NCI-H2081 (cell line): ENCODE measurements at regions not wholly inside any gene's neighbourhood (a gene's known extent, or its start where the extent isn't known, plus 50 kb on each side); places are given as distances from the start of the nearest gene placed in this dataset.
A peak's percentile ranks its signal among the peaks of the same experiment; 100 is the strongest.
"Not testable (repeated sequence)": the region's sequence is repeated elsewhere in the genome, so short reads cannot be mapped to it uniquely, and the experiment has no call there.

Experiments
- DNase-seq, 2 experiments: peaks; one replicate each; lab custom pipeline; 2025; lab: John Stamatoyannopoulos, UW

DNA sequence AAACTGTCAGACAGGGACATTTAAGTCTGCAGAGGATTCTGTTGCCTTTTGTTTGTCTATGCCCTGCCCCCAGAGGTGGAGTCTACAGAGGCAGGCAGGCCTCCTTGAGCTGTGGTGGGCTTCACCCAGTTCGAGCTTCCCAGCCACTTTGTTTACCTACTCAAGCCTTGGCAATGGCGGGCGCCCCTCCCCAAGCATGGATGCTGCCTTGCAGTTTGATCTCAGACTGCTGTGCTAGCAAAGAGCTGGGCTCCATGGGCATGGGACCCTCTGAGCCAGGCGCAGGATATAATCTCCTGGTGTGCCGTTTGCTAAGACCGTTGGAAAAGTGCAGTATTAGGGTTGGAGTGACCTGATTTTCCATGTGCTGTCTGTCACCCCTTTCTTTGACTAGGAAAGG lies 734.9 kb downstream of the TENT5A start:
- DNase-seq: not testable (repeated sequence)

DNA sequence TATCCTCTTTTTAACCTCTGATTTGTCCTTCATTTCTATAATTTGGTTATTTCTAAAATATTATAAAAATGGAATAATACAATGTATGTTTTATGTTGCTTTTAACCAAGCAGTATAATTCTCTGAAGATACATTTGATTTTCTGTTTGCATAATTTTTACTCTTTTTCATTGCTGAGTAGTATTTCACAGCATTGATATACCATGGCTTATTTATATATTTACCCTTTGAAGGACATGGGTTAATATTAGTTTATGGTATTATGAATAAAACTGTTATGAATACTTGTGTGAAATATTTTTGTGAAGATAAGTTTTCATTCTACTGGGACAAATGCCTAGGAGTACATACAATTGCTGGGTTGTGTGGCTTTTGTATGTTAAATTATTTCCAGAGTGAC lies 748.6 kb downstream of the TENT5A start:
- no peak for DNase-seq

DNA sequence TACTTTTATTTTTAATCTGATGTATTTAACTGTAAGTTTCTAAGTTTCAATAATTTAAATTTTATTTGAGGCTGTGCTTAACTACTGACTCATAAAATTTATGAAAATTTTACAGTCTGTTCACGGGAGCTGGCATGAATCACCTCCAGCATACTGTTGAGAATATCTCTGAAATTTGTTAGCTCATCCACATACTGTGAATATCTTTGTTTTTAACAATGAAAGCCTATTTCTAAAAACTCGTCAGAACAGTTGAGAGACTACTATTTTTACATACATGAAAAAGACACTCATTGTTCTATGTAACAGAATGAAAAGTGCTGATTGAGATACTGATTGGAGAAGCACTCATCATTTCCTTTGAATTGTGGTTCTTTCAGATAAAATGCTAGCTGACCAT lies 749.3 kb downstream of the TENT5A start:
- no peak for DNase-seq

DNA sequence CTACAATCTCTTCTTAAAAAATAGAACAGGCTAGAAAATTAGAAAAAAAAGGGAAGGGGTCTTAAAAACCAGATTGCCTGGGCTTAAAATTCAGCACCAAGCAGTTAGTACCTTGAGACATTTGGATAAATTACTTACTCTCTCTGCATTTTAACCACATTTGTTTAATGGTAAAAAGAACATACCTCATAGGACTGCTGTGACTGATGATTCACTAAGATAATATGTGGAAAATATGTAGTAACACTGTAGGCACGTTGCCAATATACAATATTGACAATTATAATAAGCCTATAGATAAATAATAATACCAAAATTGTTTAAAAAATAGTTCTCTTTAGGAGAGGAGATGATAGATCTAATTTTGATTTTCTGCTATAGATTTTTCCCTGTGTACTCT lies 750.4 kb downstream of the TENT5A start:
- no peak for DNase-seq

DNA sequence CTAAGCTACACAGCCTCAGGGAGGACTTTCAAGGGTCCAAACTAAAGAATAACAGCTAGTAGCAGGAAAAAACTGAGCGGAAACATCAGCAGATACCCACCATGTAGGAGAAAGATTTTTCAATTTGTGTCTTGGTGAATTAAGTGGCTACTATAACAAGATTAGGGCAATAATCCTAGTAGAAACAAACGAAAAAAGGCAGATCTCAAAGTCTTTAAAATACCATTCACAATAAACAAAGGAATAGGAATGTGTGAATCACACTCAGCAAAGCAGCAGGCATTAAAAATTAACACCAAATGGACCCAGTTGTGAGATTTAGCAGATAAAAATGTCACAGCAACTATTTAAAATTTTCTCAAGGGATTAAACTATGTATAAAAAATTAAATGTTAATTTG lies 761.2 kb downstream of the TENT5A start:
- DNase-seq: no peak

DNA sequence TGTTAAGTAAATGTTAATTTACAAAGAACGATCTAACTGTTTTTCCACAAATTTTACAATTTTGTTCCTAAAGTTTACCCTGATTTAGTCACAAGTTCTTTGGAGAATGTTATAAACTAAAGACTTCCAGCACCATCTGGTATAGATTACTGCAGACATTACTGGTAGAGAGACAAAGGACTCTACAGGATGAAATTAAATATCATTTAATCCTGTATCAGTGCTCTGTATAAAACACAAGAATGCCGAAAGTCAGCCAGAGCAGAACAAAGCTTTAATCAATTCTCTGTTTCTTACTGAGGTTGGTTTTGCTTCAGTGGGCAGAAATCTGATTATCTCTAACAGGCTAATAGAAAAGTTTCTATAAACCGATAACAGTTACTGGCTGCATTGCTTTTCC lies 763.6 kb downstream of the TENT5A start:
- no peak for DNase-seq

DNA sequence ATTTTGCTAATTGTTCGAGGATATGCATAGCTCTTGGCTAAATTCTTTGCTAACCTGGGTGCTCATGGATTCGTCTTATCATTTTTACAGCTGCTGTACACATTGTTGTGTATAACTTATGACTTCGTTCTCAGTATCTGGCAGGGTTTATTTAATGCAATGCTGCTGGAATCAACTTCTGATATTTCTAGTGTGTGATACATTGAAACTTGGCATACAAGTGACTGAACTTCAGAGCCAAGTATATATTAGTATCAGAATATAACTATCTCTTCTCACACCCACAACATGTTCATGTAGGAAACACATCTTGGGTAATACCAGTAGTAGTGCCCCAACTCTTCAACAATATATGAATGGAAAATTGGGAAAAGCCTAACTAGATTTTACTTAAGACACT lies 764.2 kb downstream of the TENT5A start:
- DNase-seq: no peak

DNA sequence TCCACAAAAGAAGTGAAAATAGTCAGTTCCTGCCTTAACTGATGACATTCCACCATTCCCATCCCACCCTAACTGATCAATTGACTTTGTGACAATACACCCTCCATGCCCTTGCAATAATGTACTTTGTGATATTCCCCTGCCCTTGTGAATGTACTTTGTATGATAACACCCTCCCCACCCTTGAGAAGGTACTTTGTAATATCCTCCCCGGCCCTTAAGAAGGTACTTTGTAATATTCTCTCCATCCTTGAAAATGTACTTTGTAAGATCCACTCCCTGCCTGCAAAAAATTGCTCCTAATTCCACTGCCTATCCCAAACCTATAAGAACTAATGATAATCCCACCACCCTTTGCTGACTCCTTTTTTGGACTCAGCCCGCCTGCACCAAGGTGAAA lies 771.3 kb downstream of the TENT5A start:
- DNase-seq: not testable (repeated sequence)

DNA sequence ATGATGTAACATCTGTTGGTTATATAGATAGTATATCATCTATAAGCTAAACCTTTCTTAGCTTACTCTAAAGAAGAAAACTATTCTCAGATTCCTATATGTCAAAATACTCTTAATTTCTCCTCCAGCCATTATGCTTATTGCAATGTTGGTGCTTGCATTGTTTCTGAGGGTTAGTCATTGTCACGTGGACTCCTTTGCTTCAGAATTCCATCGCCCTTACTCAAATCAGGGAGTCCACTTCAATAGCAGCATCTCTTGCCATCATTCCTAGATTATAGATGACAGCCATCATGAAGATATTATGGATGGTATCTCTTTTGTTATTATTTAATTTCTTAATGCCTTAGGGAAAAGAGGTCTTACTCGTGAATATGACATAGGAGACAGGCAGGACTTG lies 776.1 kb downstream of the TENT5A start:
- DNase-seq: no peak

DNA sequence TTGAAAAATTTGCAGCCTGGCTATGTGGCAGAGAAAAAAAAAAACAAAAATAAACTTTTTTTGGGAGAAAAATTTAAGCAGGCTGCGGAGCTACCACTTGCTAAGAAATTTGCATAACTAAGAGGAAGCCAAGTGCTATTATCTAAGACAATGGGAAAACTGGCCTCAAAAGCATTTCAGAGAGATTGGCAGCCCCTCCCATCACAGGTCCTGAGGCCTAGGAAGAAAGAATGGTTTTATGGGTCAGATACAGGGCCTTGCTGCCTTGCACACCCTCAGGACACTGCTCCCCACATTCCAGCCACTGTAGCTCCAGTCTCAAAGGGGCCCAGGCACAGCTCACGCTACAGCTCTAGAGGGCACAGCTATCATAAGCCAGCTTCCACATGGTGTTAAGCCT lies 777.9 kb downstream of the TENT5A start:
- no peak for DNase-seq

DNA sequence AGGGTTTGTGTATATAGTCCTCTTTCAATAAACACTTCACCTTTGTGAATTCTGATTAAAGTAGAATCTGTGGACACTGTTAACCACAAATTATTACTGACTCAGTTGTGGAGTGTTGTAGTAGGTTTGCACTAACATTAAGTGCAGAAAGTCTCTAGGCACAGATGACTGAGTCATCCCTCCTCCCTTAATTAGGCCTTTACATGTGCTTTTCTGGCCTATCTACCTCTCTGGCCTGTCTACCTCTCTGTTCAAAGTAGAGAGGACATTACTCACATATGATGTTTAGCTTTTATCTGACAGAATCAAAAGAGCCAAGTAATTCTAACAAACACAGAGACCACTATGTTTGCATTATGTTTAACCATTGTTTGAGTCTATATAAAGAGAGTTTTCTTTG lies 783.0 kb downstream of the TENT5A start:
- peak in 1 of 2 experiments; percentile 29 for DNase-seq

DNA sequence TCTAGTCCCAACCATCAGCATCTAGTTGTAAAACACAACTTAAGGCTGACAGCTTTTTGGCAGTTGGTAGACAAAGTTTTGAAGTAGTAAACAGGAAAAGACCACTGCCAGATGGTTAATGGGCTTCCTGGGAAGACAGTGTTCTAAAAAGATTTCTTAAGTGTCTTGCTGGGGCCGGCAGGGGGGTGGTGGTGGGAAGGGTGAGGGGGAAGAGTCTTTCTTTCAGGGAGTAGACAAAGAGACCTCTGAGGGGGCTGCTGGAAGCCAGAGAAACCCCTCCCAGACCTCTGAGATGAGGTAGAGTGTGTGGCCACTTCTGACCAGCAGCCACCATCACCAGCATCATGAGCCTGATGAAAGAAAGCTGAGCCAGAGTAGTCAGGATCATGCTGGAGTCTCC lies 784.9 kb downstream of the TENT5A start:
- no peak for DNase-seq

DNA sequence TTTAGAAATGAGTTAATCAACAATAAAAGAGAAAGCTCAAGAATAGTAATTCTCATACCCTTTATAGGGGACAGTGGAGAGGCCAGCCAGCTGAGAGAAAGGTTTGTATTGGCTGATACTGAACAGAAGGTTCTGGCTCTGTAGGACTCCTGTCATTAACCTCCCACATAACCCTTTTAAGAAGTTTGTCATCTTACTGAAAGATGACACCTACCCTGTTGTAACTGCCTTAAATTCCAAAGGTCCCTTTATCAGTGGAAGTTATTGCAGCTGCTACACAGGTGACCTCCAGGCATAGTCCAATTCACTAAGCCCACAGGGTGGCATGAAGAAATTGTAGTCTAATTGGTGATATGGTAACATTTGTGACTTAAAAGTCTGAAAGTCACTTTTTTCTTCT lies 790.1 kb downstream of the TENT5A start:
- DNase-seq: no peak

DNA sequence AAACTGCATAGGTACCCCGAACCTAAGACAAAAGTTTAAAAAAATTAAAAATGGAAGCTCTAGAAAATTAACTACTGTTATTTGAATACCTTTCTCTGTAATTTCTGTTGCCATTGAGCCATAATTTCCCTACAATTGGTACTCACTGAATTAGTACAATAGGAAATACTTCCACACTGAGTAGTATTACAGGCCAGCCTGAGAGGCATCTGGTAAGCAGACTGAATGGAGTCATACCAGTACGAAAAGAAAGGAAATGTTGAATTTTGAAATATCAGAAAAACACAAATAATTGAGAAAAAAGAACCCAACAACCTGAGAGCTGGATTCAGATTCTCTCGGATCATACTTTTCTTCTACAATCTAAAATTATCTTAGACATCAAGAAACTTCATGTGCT lies 791.3 kb downstream of the TENT5A start:
- DNase-seq: no peak

DNA sequence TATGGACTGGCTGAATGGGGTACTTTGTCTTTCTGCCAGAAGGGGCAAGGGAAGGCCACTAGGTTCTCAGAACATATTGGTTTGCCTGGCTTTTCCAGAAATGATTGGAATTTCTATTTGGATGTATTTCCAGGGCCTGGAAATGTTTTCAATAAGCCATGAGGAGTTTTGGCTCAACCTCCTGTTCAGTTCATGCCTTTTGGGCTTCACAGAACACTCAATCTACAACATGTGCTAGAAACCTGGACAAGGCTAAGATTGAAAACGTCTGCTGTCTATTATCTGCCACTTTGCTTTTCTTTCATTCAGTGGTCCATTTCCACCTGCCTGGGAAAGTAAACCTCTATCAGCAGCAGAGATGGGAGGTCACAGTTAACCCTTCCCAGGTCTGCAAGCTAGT lies 793.4 kb downstream of the TENT5A start:
- DNase-seq: no peak

DNA sequence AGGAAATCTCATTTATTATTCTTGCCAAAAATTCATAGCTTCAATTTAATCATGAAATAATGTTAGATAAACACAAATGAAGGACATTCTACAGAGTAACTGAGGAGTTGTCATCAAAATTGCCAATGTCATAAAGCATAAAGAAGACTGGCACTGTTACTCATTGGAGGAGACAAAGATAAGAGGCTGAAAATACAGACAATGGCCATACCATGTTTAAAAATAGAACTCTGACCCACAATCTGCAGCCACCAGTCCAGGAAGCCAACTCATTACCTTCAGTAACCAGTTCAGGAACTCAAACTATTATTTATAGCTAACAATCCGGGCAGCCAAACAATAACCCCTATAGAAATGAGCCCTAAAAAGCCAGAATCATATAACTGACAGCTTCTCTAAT lies 795.6 kb downstream of the TENT5A start:
- DNase-seq: no peak

DNA sequence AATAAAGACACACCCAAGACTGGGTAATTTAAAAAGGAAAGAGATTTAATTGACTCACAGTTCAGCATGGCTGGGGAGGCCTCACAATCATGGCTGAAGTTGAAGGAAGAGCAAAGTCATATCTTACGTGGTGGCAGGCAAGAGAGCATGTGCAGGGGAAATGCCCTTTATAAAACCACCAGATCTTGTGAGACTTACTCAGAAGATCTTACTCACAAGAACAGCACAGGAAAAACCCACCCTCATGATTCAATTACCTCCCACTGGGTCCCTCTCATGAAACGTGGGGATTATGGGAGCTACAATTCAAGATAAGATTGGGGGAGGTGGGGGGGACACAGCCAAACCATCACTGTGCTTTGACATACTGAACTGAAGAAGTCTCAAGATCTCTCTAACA lies 800.0 kb downstream of the TENT5A start:
- DNase-seq: not testable (repeated sequence)

DNA sequence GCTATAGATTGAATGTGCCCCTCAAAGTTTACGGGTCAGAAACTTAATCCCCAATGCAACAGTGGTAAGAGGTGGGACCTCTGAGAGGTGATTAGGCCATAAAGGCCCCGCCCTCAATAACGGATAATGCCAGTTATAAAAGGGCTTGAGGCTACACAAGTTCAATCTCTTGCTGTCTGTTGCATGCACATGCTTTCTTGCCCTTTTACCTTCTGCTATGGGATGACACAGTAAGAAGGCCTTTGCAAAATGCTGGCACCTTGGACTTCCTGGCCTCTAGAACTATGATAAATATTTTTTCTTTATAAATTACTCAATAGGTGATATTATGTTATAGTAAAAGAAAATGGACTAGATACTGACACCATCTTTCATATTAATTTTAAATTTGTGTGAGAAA lies 806.1 kb downstream of the TENT5A start:
- no peak for DNase-seq

DNA sequence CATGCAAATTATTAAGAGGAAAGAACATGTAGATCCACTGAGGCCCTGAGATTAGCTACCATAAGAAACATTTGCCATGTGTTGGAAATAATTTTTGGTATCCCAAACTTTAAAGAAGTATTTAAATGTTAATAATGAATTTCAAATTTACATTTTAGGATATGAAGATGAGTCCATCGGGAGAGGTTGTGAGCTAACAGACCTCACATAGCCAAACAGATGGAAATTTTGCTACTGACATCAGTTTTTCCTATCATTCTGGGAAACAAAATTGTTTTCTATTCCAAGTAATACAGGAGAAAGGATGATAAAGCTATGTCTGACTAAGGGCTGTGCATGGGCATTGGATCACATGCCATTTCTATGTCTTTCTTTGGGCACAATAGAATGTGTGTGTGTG lies 809.6 kb downstream of the TENT5A start:
- no peak for DNase-seq

DNA sequence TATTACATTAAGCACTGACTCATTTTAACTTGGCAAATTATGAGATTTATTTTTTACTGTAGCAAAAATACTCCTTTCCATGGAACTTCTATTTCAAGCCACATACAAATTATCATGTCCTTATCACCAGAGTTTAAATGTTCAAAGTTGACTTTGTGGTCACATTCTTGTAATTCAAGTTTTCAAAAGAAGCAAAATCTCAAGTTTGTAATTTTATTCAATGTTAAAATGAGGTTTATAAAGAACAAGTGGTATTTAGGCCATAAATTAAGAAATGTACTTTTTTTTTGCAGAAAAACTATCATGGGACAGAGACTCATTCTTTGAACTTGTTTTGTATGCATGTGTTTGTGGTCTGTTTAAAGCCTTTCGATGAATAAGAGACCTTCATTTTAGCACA lies 811.5 kb downstream of the TENT5A start:
- DNase-seq: no peak

DNA sequence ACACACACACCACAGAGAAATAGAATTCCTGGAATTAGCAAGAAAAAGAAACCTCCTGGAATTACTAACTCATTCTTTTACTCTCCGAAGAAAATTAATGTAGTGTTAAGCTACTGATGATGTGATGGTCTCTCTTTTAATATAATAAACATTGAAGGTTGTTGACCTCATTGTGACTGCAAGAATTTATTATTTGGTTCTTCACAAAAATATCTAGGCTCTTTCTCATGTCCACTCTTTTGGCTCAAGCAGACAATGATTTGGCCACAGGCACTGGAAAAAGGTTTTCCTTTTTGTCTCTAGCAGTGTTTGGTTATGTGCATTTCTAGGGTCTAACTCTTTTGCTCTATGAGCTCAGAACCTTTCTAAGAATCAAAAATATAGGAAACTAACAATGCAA lies 811.9 kb downstream of the TENT5A start:
- no peak for DNase-seq

DNA sequence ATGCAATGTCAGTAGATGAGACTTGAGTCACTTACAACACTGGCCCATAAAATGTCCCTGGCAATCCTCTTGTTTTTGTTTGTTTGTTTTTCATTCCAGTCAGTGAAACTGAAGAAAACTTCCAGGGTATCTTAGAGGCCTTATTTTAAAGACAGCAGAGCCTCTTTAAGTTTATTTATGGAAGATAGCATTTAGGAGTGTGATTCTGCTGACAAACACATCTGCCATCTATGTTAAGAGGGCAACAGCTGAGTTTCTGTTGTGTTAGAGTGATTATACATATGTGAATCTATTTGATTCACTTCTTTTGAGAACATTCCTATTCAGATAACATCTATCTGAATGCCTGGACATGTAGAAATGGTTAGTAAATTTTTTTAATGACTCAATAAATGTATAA lies 812.6 kb downstream of the TENT5A start:
- no peak for DNase-seq

DNA sequence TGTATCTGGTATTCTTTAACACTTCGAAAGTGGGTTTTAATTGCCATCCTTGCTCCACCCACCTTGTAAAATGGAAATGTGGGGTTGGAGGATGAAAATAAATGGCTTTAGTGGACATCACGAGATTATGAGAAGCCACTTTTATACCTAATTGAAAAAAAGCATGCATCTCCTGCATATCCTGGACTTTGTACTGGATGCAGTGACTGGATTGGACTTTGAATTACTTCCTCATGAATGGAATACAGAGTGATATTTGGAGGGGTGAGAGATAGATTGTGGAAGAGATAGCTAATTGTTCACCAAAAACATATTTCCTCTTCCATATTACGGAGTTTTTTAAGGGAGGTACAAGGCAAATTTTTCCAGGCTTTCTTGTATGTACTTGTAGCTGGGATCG lies 813.0 kb downstream of the TENT5A start:
- no peak for DNase-seq

DNA sequence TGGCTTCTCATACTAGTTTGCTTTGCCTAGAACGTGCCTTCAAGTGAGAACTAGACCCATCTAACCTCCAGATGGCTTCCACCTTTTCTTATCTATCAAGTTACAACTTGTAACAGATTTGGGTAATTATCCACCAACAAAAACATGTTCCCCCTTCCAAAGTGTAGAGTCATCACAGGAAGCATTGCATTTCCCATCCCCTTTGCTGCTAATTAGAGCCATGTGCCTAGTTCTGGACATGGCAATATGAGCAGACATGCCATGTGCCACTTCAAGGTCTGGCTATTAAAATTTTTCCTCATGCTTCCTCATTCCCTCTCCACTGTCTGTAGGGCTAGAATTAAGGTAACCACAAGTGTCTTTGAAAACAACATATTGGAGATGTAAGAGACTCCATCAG lies 814.4 kb downstream of the TENT5A start:
- no peak for DNase-seq

DNA sequence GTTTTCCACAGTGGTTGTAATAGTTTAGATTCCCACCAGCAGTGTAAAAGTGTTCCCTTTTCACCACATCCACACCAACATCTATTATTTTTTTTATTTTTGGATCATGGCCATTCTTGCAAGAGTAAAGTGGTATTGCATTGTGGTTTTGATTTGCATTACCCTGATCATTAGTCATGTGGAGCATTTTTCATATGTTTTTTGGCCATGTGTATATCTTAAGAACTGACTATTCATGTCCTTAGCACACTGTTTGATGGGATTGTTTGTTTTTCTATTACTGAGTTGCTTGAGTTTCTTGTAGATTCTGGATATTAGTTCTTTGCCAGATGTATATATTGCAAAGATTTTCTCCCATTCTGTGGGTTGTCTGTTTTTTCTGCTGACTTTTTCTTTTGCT lies 820.1 kb downstream of the TENT5A start:
- DNase-seq: no peak
